Parathyroid adenoma (tissue), 2 donors: ENCODE measurements at regions not wholly inside any gene's neighbourhood (a gene's known extent, or its start where the extent isn't known, plus 50 kb on each side); places are given as distances from the start of the nearest gene placed in this dataset.

Source experiments
- H2AFZ ChIP-seq: fragments of 300-600 bp; sonication (generic); one replicate; pipeline ENCODE4 v1.7.0; 2017; ENCODE audit warnings: antibody characterized with exemption, mild to moderate bottlenecking
- H3K27ac ChIP-seq: fragments of 300-600 bp; sonication (generic); one replicate; pipeline ENCODE4 v1.7.0; 2017
- H3K27me3 ChIP-seq: fragments of 300-600 bp; sonication (generic); one replicate; pipeline ENCODE4 v1.7.0; 2017; ENCODE audit warnings: low read length; ENCODE audit not compliant: control insufficient read depth, insufficient read depth
- H3K36me3 ChIP-seq: fragments of 300-600 bp; sonication (generic); one replicate; pipeline ENCODE4 v1.7.0; 2017; ENCODE audit warnings: low read length; ENCODE audit not compliant: control insufficient read depth, insufficient read depth
- H3K4me1 ChIP-seq: fragments of 300-600 bp; sonication (generic); one replicate; pipeline ENCODE4 v1.7.0; 2017; ENCODE audit warnings: control low read depth
- H3K4me2 ChIP-seq: fragments of 300-600 bp; sonication (generic); one replicate; pipeline ENCODE4 v1.7.0; 2017; ENCODE audit warnings: low read length
- H3K4me3 ChIP-seq: fragments of 300-600 bp; sonication (generic); one replicate; pipeline ENCODE4 v1.7.0; 2017; ENCODE audit warnings: low read depth, low read length
- H3K79me2 ChIP-seq: fragments of 300-600 bp; sonication (generic); one replicate; pipeline ENCODE4 v1.7.0; 2017; ENCODE audit warnings: control low read depth
- H3K9ac ChIP-seq: fragments of 300-600 bp; sonication (generic); one replicate; pipeline ENCODE4 v1.7.0; 2017; ENCODE audit warnings: mild to moderate bottlenecking
- H3K9me3 ChIP-seq: fragments of 300-600 bp; sonication (generic); one replicate; pipeline ENCODE4 v1.7.0; 2017; ENCODE audit warnings: low read length; ENCODE audit not compliant: control insufficient read depth
- TF ChIP-seq, protein P1 (sequence below): fragments of 300-600 bp; sonication (generic); IDR thresholded peaks from one replicate; pipeline ENCODE4 v1.7.0; 2017; ENCODE audit warnings: antibody characterized with exemption, mild to moderate bottlenecking
- donor health status: primary hyperparathyroidism.

GRCh38 chr18:40852406-40852805, 1102.6 kb upstream of the PIK3C3 start:
- Histone ChIP-seq H3K4me3 (no peak overlapping the region), H3K4me1 (no peaks in the 10 kb centered on the region), H3K79me2 (no peaks in the 10 kb centered on the region), H3K27me3 (no peaks in the 10 kb centered on the region), H3K9ac (no peak overlapping the region), H3K9me3 (no peaks in the 10 kb centered on the region), H3K4me2 (no peak overlapping the region), H2AFZ (no peak overlapping the region), H3K27ac (no peak overlapping the region), H3K36me3 (no peaks in the 10 kb centered on the region)
- TF ChIP-seq, protein P1, sequence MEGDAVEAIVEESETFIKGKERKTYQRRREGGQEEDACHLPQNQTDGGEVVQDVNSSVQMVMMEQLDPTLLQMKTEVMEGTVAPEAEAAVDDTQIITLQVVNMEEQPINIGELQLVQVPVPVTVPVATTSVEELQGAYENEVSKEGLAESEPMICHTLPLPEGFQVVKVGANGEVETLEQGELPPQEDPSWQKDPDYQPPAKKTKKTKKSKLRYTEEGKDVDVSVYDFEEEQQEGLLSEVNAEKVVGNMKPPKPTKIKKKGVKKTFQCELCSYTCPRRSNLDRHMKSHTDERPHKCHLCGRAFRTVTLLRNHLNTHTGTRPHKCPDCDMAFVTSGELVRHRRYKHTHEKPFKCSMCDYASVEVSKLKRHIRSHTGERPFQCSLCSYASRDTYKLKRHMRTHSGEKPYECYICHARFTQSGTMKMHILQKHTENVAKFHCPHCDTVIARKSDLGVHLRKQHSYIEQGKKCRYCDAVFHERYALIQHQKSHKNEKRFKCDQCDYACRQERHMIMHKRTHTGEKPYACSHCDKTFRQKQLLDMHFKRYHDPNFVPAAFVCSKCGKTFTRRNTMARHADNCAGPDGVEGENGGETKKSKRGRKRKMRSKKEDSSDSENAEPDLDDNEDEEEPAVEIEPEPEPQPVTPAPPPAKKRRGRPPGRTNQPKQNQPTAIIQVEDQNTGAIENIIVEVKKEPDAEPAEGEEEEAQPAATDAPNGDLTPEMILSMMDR, result no peak

DNA sequence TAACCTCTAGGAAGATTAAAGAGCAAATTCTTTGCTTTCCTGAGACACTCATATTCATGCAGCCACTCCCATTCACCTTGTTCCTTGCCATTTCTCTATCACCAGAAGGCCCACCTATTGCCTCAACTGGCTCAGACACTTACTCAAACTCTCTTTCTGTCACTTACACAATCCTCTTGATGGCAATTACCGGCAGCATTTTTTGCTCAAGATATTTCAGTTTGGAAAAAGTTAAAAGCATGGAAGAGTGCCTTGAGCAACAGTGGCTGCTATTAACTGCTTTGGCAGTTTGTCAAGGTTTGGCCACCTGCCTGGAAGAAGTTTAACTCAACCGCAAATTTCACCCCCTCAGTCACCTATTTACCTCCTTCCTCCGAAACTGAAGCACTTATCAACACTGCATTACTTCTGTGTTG, 1104.0 kb upstream of the PIK3C3 start:
- Histone ChIP-seq H3K36me3 (no peaks in the 10 kb centered on the region), H3K4me2 (no peak overlapping the region), H3K4me3 (no peak overlapping the region), H3K27me3 (no peaks in the 10 kb centered on the region), H3K27ac (no peak overlapping the region), H3K9me3 (no peaks in the 10 kb centered on the region), H3K4me1 (no peaks in the 10 kb centered on the region), H2AFZ (no peak overlapping the region), H3K79me2 (no peaks in the 10 kb centered on the region), H3K9ac (no peak overlapping the region)
- TF ChIP-seq, protein P1, result no peak

- TF ChIP-seq, protein P1, result no peak
- no peak overlapping the region for H3K9ac ChIP-seq
- H3K27ac ChIP-seq, result no peak overlapping the region
- no peak overlapping the region for H3K4me3 ChIP-seq
- no peaks in the 10 kb centered on the region for H3K36me3 ChIP-seq
- no peaks in the 10 kb centered on the region for H3K4me1 ChIP-seq
- H3K4me2 ChIP-seq, result no peak overlapping the region
- H2AFZ ChIP-seq, result no peak overlapping the region
- no peaks in the 10 kb centered on the region for H3K27me3 ChIP-seq
- H3K79me2 ChIP-seq, result no peaks in the 10 kb centered on the region
- no peaks in the 10 kb centered on the region for H3K9me3 ChIP-seq
Measured at GRCh38 chr18:40849886-40850285, 1105.1 kb upstream of the PIK3C3 start.

GRCh38 chr18:40841467-40841866, 1113.6 kb upstream of the PIK3C3 start:
- no peak overlapping the region for H3K9ac ChIP-seq
- no peak overlapping the region for H3K4me2 ChIP-seq
- no peaks in the 10 kb centered on the region for H3K27me3 ChIP-seq
- no peaks in the 10 kb centered on the region for H3K36me3 ChIP-seq
- H3K9me3 ChIP-seq, result no peaks in the 10 kb centered on the region
- H3K4me3 ChIP-seq, result no peak overlapping the region
- H2AFZ ChIP-seq, result no peak overlapping the region
- H3K4me1 ChIP-seq, result no peaks in the 10 kb centered on the region
- H3K79me2 ChIP-seq, result no peaks in the 10 kb centered on the region
- TF ChIP-seq, protein P1, result no peak
- H3K27ac ChIP-seq, result no peak overlapping the region

DNA sequence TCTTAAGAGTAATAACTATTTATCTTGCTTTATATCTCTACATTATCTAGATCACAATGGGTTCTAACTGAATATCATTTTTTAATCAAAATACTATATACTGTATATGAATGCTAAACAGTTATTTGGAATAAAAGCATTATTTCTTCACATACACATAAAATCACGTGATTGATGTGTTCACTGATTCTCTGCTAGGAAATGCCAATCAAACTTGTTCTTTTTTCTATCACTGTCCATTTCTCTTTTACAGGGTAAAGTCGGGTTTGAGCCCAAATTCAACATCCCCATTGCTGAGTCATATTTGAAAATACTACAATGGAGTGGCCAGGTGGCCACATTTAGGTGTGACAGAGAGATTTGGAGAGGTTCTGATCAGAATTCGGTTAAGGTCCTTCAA, 1114.0 kb upstream of the PIK3C3 start:
- Histone ChIP-seq H2AFZ (no peak overlapping the region), H3K9me3 (no peaks in the 10 kb centered on the region), H3K27me3 (no peaks in the 10 kb centered on the region), H3K4me1 (no peaks in the 10 kb centered on the region), H3K9ac (no peak overlapping the region), H3K4me2 (no peak overlapping the region), H3K27ac (no peak overlapping the region), H3K79me2 (no peaks in the 10 kb centered on the region), H3K4me3 (no peak overlapping the region), H3K36me3 (no peaks in the 10 kb centered on the region)
- TF ChIP-seq, protein P1, result no peak
